ENCODE measurements at regions not wholly inside any gene's neighbourhood (a gene's known extent, or its start where the extent isn't known, plus 50 kb on each side); places are given as distances from the start of the nearest gene placed in this dataset.
A peak's percentile ranks its signal among the peaks of the same experiment; 100 is the strongest.
"Not testable (repeated sequence)": the region's sequence is repeated elsewhere in the genome, so short reads cannot be mapped to it uniquely, and the experiment has no call there.

DNA sequence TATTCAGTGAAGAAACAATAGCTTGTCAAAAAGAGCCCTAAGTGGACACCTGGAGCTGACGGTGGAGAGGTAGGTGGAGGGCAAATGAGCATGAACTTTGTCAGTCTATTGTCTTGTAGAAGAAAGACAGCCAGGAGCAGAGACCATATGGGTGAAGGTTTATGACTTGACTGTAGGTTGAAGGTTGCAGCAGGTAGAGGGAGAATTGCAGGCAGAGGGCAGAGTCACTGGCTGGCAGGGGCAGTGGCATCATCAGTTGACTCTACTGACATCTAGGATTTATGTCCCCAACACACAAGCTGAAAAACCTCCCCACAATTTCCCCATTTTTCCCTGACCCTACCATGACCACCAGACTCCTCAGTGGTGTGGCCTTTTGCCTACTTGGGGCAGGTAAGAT is 243.6 kb upstream of the PRSS58 start:
- DNase-seq (ENCODE audit: low read depth in 2 of 2), result no peak

DNA sequence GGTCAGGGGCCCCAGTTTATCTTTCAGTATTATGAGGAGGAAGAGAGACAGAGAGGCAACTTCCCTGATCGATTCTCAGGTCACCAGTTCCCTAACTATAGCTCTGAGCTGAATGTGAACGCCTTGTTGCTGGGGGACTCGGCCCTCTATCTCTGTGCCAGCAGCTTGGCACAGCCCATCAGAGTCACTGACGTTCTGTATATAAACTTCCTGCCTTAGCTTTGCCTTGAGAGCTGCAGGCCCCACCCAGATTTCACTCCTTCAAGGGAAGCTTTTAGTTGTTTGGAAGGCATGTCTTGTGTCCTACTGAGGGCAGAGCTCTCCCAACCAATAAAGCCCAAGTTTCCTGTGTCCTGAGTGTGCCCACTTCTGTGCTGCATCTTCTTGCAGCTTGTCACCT is 242.5 kb upstream of the PRSS58 start:
- no peak for DNase-seq (ENCODE audit: low read depth in 2 of 2)

DNA sequence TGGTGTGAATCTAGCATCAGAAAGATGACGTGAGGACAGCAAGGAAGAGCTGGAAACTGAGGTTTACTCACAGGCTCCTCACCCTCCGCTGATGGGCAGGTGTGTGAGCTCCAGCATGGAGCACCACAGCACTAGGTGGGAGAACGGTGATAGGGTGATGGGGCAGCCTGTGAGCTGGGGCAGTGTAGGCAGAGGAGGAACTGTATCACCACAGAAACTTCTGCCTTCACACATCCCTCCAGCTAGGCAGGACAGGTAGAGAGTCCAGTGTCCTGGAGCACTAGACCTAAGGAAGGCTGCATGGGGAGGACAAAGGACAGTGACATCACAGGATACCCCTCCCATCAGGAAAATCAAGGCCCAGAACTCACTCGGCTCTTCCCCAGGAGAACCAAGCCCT is 241.8 kb upstream of the PRSS58 start:
- no peak for DNase-seq (ENCODE audit: low read depth in 2 of 2)

DNA sequence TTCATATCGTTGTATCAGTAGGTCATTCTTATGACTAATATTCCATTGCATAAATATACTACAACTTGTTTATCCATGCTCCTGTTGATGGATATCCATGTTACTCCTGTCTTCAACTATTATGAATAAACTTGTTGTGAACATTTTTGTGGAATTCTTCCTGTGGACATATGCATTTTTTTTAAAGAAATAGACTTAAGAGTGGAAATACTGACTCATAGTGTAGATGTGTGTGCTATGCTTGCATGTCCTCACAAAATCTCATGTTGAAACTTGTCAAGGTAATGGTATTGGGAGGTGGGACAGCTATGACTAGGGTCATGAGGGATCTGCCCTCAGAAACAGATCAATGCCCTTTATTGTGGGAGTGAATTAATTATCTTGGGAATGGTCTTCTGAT is 240.5 kb upstream of the PRSS58 start:
- DNase-seq (ENCODE audit: low read depth in 2 of 2), result no peak

DNA sequence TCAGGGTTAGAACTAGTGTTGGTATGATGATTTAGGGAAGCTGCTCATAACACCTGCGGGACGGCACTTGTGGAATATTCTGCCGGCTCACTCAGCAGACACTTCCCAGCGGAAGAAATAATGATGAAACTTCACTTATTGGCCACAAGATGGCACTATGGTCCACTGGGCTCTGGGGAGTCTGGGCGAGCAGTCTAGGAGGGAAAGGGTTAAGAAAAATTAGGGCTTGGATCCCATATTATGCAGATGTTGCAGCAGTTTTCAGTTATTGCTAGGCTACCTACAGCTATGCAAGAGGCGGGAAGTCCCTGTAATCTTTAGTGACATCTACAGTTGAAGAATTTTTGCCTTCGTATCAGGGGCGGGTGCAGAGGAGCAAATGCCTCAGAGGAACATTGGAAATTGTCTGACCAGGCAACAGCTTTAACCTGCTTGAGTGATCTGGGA is 238.7 kb upstream of the PRSS58 start:
- DNase-seq (ENCODE audit: low read depth in 2 of 2), result peak in 1 of 2 donors; percentile 40

DNA sequence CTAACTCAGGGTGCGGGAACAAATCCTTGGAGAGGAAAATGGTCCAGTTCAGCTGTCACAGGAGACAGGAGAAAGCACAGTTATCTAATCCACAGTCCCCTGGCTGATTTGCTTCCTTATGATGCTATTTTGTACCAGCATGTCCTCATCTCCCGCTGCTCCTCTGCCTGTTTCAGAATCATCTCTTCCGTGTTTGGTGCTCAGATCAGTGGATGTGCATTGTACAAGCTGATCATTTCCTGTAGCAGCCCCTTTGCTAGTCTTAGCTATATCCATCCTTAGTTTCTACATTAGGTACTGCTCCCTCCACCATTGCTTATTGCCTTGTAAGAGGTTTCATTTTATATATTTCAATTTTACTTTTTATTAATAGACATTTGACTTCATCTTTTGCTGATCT is 238.0 kb upstream of the PRSS58 start:
- DNase-seq (ENCODE audit: low read depth in 2 of 2), result not testable (repeated sequence)

DNA sequence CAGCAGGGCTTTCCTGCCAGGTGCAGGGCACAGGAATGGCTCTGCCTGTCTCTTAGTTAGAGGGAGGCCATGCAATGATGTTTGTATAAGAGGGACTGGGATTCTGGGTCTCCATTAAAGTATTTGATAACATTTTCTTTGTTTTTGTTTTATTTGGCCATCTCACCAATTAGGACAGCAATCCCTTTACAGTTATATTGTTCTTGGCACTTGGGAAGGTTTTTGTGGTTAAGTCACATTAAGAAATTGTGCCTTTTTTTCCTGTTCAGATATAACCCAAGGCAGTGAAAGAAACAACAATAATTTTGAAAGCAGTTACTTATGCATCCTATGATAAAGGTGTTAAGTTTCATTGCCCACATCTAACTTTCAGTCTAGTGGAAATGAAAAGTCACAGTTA is 237.4 kb upstream of the PRSS58 start:
- not testable (repeated sequence) for DNase-seq (ENCODE audit: low read depth in 2 of 2)

DNA sequence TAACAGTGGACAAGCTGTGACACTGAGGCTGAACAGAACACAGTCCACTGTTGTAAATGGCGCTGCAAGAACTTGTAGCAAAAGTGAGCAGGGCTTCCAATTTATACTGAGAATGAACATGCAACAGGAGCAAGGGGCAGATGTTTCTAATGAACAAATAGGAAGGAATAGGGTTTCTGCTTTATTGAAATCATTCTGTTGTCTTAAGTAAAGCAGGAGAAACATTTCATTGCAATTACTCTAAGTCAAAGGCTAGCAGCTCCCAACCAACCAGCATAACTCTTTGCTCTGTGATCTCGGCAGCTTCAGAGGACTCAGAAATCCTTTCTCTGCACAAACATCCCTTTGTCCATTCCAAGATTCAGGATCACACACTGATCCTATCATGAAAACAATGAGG is 236.2 kb upstream of the PRSS58 start:
- DNase-seq (ENCODE audit: low read depth in 2 of 2), result no peak

DNA sequence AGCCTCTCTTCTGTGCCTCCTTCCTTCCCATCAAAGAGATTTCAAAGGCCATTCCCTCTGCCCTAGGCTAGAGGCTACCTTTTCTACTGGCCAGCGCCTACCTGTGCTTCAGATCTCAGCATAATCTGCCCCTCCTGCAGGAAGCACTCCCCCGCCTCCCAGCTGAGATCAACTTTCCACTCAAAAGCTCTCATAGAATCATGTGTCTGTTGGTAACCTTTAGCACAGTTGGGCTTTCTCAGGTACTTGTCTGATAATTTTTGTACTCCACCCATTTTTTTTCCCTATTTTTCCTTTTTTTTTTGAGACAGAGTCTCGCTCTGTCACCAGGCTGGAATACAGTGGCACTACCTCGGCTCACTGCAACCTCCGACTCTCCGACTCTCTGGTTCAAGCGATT is 231.0 kb upstream of the PRSS58 start:
- no peak for DNase-seq (ENCODE audit: low read depth in 2 of 2)

DNA sequence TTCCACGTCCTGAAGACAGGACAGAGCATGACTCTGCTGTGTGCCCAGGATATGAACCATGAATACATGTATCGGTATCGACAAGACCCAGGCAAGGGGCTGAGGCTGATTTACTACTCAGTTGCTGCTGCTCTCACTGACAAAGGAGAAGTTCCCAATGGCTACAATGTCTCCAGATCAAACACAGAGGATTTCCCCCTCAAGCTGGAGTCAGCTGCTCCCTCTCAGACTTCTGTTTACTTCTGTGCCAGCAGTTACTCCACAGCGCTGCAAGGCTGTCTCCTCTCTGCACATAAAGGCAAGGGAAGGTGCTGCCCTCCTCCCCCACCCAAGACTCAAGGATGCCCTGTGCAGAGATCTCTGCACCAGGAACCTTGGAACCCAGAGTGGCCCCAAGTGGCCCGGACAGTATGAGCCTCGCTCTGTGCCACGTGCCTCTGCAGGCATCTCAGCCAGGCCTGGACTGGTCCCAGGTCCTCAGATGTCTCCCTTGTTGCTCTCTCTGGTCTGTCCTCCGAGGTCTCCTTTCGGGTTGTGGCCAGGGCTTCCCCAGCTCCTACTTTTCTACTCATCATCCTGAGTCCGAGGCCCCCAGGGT is 230.3 kb upstream of the PRSS58 start:
- DNase-seq (ENCODE audit: low read depth in 2 of 2), result no peak

DNA sequence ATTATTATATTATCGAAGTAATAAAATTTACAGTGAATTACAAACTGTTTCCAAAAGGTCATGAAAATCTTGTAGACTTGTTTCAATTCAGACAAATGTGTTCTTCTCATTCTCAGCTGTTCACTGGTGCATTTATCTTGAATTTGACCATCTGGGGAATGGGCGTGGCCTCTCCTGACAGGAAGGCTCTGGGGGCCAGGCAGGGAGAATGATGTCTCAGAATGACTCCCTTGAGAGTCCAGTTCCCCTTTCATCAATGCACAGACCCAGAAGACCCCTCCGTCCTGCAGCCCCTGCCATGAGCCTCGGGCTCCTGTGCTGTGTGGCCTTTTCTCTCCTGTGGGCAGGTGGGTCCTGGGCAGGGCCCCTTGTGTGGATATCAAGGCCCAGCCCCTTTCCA is 229.7 kb upstream of the PRSS58 start:
- DNase-seq (ENCODE audit: low read depth in 2 of 2), result not testable (repeated sequence)

DNA sequence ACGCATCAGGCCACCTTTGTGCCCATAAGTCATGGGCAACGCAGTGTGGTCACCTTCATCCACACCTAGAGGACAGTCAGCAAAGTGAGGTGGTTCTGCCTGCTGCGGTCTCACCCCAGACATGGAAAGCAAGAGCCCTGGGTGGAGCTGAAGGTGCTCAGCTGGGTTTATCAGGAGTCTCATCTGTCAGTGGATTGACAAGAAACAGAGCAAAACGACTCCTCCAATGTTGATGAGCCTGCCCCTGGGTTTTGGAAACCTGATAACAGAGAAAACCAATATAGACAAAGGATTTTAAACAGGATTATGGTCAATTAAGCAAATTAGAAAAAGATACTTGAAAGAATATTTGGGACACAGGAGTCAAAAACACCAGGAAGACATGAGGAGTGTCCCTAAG is 229.3 kb upstream of the PRSS58 start:
- DNase-seq (ENCODE audit: low read depth in 2 of 2), result no peak

DNA sequence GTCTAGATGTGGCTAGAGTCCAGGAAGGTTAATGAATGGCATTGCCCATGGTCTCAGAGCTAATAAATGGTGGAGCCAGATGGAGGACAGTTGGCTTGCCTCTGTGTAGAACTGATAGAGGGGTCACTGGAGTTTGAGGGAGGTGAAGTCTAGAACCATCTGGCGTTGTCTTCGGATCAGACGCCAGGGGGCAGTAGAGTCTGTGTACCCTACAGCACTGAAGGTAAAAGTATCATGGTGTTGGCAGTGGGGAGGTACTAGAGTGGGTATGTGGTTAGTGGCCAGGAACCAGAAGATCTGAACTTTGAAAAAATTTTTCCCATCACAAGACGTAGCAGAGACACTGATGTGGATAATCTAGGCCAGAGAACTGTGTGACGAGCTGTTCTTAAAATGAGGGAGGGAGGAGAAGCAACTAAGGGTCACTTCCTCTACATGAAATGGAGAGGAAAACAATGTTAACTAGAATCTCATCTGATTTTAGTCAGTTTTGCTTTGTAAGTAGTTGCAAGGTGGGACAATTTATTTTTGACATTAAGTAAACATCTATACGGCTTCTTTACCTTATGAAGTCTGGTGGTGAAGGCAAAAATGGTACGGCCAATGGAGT is 227.9 kb upstream of the PRSS58 start:
- peak in 1 of 2 donors; percentile 9 for DNase-seq (ENCODE audit: low read depth in 2 of 2)

DNA sequence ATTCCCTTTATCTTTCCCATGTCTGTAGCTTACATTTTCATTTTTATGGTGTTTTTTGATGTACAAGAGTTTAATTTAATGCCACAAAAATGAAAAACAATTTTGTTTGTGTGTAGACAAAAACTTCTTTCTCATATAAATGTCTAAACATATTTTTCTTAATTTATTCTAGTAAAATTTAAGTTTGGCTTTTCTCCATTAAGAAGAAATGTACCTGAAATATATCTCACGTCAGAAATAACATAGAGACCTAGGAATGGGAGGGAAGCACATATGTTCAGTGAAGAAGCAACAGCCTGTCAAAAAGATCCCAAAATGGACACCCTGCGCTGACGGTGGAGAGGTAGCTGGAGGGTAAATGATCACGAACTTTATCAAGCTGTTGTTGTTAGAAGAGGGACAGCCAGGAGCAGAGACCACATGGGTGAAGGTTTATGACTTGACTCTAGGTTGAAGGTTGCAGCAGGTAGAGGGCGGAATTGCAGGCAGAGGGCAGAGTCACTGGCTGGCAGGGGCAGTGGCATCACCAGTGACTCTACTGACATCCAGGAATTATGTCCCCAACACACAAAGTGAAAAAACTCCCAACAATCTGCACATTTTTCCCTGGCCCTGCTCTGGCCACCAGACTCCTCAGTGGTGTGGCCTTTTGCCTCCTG is 225.9 kb upstream of the PRSS58 start:
- no peak for DNase-seq (ENCODE audit: low read depth in 2 of 2)

DNA sequence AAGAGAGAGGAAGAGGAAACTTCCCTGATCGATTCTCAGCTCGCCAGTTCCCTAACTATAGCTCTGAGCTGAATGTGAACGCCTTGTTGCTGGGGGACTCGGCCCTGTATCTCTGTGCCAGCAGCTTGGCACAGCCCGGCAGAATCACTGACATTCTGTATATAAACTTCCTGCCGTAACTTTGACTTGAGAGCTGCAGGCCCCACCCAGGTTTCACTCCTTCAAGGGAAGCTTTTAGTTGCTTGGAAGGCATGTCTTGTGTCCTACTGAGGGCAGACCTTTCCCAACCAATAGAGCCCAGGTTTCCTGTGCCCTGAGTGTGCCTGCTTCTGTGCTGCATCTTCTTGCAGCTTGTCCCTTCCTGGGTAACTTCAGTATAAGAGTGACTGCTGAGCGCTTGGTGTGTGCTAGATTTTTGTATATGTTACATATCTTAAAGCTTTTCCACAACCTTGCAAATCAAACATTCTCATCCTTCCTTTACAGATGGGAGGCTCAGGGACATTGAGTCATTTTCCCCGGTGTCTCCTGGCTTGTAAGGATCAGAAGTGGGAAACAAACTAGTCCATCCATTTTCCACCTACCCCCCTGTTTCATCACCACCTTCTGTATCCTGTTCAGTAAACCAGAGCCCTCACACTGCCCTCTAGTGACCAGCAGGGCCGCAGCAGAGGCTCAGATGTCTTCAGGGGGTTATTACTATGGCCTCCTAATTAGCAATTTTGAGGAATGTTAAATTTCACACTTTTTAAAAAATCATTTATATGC is 225.2 kb upstream of the PRSS58 start:
- peak; percentile 21 to 50 for DNase-seq (ENCODE audit: low read depth in 2 of 2)

DNA sequence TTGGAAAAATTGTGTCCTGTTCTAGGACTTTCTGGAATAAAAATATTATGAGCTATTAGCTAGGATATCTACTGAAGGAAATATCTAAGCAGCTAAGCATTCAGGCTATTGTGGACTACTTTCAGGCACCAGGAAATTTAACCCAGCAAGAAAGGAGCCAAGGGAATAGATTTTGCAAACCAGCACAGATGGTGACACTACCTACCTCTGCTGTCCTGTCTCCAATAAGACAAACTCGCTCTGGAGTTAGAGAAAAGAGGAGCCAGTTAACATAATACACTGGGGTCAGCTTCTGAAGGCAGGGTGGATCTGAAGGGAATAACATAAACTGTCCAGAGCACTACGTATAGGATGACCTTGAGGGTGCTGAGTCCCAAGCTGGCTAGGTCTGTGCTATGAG is 223.7 kb upstream of the PRSS58 start:
- no peak for DNase-seq (ENCODE audit: low read depth in 2 of 2)

DNA sequence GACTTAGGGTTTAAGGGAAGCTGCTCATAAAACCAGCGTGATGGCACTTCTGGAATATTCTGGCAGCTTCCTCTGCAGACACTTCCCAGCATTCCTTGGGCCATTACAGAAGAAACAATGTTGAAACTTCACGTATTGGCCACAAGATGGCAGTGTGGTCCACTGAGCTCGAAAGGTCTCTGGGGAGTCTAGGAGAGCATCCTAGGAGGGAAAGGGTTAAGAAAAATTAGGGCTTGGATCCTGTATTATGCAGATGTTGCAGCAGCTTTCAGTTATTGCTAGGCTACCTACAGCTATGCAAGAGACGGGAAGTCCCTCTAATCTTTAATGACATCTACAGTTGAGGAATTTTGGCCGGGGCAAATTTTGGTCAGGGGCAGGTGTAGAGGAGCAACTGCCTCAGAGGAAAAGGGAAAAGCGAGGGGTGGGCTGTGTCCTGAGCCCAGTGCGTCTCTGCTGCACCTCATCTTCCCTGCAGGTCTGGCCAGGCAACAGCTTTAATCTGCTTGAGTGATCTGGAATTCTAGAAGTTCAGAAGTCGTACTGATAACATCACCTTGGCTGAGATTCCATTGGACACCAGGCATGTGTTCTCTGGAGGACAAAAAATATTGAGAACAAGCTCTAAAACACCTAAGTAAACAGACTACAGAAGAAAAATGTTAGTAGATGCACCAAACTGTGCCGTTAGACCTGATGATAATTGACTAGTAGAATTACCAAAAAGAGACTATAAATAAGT is 220.8 kb upstream of the PRSS58 start:
- DNase-seq (ENCODE audit: low read depth in 2 of 2), result peak in 1 of 2 donors; percentile 58

DNA sequence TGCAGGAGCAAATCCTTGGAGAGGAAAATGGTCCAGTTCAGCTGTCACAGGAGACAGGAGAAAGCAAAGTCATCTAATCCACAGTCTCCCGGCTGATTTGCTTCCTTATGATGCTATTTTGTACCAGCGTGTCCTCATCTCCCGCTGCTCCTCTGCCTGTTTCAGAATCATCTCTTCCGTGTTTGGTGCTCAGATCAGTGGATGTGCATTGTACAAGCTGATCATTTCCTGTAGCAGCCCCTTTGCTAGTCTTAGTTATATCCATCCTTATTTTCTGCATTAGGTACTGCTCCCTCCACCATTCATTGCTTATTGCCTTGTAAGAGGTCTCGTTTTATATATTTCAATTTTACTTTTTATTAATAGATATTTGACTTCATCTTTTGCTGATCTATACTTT is 219.9 kb upstream of the PRSS58 start:
- DNase-seq (ENCODE audit: low read depth in 2 of 2), result not testable (repeated sequence)

DNA sequence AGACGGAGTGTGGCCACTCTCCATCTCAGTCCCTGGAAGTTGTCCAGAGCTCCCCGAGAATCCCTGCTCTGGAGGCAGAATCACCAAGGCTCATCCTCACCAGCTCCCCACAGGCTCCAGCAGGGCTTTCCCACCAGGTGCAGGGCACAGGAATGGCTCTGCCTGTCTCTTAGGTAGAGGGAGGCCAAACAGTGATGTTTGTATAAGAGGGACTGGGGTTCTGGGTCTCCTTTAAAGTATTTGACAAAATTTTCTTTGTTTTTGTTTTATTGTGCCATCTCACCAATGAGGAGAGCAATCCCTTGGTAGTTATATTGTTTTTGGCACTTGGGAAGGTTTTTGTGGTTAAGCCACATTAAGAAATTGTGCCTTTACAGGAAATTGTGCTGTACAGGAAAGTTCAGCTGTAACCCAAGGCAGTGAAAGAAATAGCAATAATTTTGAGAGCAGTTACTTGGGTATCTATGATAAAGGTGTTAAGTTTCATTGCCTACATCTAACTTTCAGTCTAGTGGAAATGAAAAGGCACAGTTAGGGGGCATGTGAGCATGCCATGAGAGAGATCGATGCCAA is 219.3 kb upstream of the PRSS58 start:
- DNase-seq (ENCODE audit: low read depth in 2 of 2), result no peak

DNA sequence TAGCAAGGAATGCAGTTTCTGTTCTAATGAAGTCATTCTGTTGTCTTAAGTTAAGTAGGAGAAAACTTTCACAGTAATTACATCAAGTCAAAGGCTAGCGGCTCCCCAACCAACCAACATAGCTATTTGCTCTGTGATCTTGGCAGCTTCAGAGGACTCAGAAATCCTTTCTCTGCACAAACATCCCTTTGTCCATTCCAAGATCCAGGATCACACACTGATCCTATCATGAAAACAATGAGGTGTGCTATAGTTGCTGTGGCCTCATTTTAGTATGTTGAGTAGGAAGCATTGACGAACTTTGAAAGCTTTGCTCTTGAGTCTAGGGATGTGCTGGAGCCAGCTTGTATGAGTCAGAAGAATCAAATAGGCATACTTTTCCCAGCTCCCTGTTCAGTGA is 218.2 kb upstream of the PRSS58 start:
- no peak for DNase-seq (ENCODE audit: low read depth in 2 of 2)

DNA sequence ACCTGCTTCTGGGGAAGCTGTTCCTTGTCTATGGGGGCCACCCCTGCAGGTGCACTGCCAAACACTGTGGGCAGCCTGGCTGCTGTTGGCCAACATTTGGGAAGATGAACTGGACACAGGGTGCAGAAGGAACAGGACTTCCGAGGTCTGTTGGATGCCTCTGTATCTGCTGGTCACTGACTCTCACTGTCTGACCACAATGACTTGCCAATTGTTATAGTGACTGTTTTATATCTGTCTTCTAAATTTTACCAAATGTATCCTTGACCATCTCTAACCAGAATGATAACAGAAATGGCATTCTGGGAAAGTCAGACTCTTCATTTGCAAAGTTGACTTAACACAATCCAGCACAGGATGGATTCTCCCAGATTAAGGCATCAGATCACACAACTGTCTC is 214.0 kb upstream of the PRSS58 start:
- DNase-seq (ENCODE audit: low read depth in 2 of 2), result no peak

DNA sequence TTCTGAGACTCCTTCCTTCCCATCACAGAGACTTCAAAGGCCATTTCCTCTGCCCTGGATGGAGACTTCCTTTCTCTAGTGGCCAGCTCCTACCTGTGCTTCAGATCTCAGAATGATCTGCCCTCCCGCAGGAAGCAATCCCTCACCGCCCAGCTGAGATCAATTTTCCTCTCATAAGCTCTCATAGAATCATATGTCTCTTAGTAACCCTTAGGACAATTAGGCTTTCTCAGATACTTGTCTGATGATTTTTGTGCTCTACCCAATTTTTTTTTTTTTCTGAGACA is 212.6 kb upstream of the PRSS58 start:
- DNase-seq (ENCODE audit: low read depth in 2 of 2), result no peak

Data from dermis microvascular lymphatic vessel endothelial cell (primary cell).